ENCODE measurements at regions not wholly inside any gene's neighbourhood (a gene's known extent, or its start where the extent isn't known, plus 50 kb on each side); places are given as distances from the start of the nearest gene placed in this dataset.
A peak's percentile ranks its signal among the peaks of the same experiment; 100 is the strongest.
"Not testable (repeated sequence)": the region's sequence is repeated elsewhere in the genome, so short reads cannot be mapped to it uniquely, and the experiment has no call there.

- WGBS (ENCODE audit: low lambda C conversion rate, missing lambda C conversion rate) = 72% methylated on average over 20 of the region's 20 CpGs
- not testable (repeated sequence) for H3K79me2 ChIP-seq; H3K27ac ChIP-seq; H3K9me2 ChIP-seq (replicated peaks; ENCODE audit: insufficient read depth); H3K27me3 ChIP-seq; H3K36me3 ChIP-seq (replicated peaks; ENCODE audit: insufficient read depth, low read depth); H3K9me3 ChIP-seq (ENCODE audit: low read depth); H3K4me1 ChIP-seq (ENCODE audit: insufficient read depth); H3K4me3 ChIP-seq; H2AFZ ChIP-seq; H4K20me1 ChIP-seq (ENCODE audit: insufficient read depth, poor library complexity, severe bottlenecking); H3K4me2 ChIP-seq
- DNase-seq (ENCODE audit: low spot score) = peak; percentile 39
These were observed 68.1 kb upstream of the DEFB108B start for GRCh38 chr11:71764695-71765491.

- not testable (repeated sequence) for H3K36me3 ChIP-seq (replicated peaks; ENCODE audit: insufficient read depth, low read depth); H3K9me3 ChIP-seq (ENCODE audit: low read depth); DNase-seq (ENCODE audit: low spot score); H4K20me1 ChIP-seq (ENCODE audit: insufficient read depth, poor library complexity, severe bottlenecking); H3K9me2 ChIP-seq (replicated peaks; ENCODE audit: insufficient read depth); H3K27ac ChIP-seq; H3K79me2 ChIP-seq; H3K4me2 ChIP-seq; H3K4me1 ChIP-seq (ENCODE audit: insufficient read depth); H3K4me3 ChIP-seq; H2AFZ ChIP-seq; H3K27me3 ChIP-seq
- WGBS (ENCODE audit: low lambda C conversion rate, missing lambda C conversion rate) = no CpG with 5 or more reads among the region's 5 CpGs
These were observed 66.0 kb upstream of the DEFB108B start for GRCh38 chr11:71767016-71767415.

GRCh38 chr11:71772193-71772592 lies 60.8 kb upstream of the DEFB108B start:
- H3K9me3 ChIP-seq (ENCODE audit: low read depth); H3K27ac ChIP-seq; H3K27me3 ChIP-seq; H3K9me2 ChIP-seq (replicated peaks; ENCODE audit: insufficient read depth); H4K20me1 ChIP-seq (ENCODE audit: insufficient read depth, poor library complexity, severe bottlenecking); H2AFZ ChIP-seq; H3K4me1 ChIP-seq (ENCODE audit: insufficient read depth); H3K4me2 ChIP-seq; DNase-seq (ENCODE audit: low spot score); H3K4me3 ChIP-seq; H3K36me3 ChIP-seq (replicated peaks; ENCODE audit: insufficient read depth, low read depth); H3K79me2 ChIP-seq: not testable (repeated sequence)
- WGBS (ENCODE audit: low lambda C conversion rate, missing lambda C conversion rate) = 88% methylated on average over 12 of the region's 12 CpGs

GRCh38 chr11:71774603-71775222 lies 58.3 kb upstream of the DEFB108B start:
- Histone ChIP-seq H3K9me2 (replicated peaks; ENCODE audit: insufficient read depth) (no peaks in the 10 kb centered on the region), H3K27me3 (no peaks in the 10 kb centered on the region), H2AFZ (no peak overlapping the region), H3K9me3 (ENCODE audit: low read depth) (no peaks in the 10 kb centered on the region), H3K36me3 (replicated peaks; ENCODE audit: insufficient read depth, low read depth) (no peaks in the 10 kb centered on the region), H3K27ac (no peak overlapping the region), H3K4me2 (no peak overlapping the region), H4K20me1 (ENCODE audit: insufficient read depth, poor library complexity, severe bottlenecking) (no peaks in the 10 kb centered on the region), H3K79me2 (no peaks in the 10 kb centered on the region), H3K4me1 (ENCODE audit: insufficient read depth) (no peaks in the 10 kb centered on the region), H3K4me3 (no peak overlapping the region)
- DNase-seq (ENCODE audit: low spot score) = no peak
- WGBS (ENCODE audit: low lambda C conversion rate, missing lambda C conversion rate) = 97% methylated on average over 26 of the region's 30 CpGs
- TF ChIP-seq EZH2phosphoT487 (IDR thresholded peaks at IDR 0.05; ENCODE audit: low read depth, severe bottlenecking, unreplicated experiment) (no peak), EZH2 (IDR thresholded peaks at IDR 0.05; ENCODE audit: borderline replicate concordance) (no peak), CTCF (IDR thresholded peaks at IDR 0.05; ENCODE audit: poor library complexity) (no peak)

GRCh38 chr11:71780116-71780515 lies 52.9 kb upstream of the DEFB108B start:
- not testable (repeated sequence) for H3K27ac ChIP-seq; H3K27me3 ChIP-seq; H3K9me3 ChIP-seq (ENCODE audit: low read depth); H3K9me2 ChIP-seq (replicated peaks; ENCODE audit: insufficient read depth); H2AFZ ChIP-seq; H4K20me1 ChIP-seq (ENCODE audit: insufficient read depth, poor library complexity, severe bottlenecking); H3K4me2 ChIP-seq; H3K79me2 ChIP-seq; H3K4me1 ChIP-seq (ENCODE audit: insufficient read depth); H3K4me3 ChIP-seq; H3K36me3 ChIP-seq (replicated peaks; ENCODE audit: insufficient read depth, low read depth)
- 60% methylated on average over 6 of the region's 6 CpGs for WGBS (ENCODE audit: low lambda C conversion rate, missing lambda C conversion rate)
- peak; percentile 0 for DNase-seq (ENCODE audit: low spot score)

GRCh38 chr11:71780771-71781170 lies 52.2 kb upstream of the DEFB108B start:
- H3K4me1 ChIP-seq (ENCODE audit: insufficient read depth); H3K27ac ChIP-seq: not testable (repeated sequence)
- WGBS (ENCODE audit: low lambda C conversion rate, missing lambda C conversion rate) = 54% methylated on average over 5 of the region's 6 CpGs

GRCh38 chr11:71781491-71781890 lies 51.5 kb upstream of the DEFB108B start:
- H2AFZ ChIP-seq; H3K9me2 ChIP-seq (replicated peaks; ENCODE audit: insufficient read depth); H3K36me3 ChIP-seq (replicated peaks; ENCODE audit: insufficient read depth, low read depth); H3K4me1 ChIP-seq (ENCODE audit: insufficient read depth); H3K27ac ChIP-seq; H3K9me3 ChIP-seq (ENCODE audit: low read depth); DNase-seq (ENCODE audit: low spot score); H3K4me3 ChIP-seq; H3K4me2 ChIP-seq; H3K27me3 ChIP-seq; H3K79me2 ChIP-seq; H4K20me1 ChIP-seq (ENCODE audit: insufficient read depth, poor library complexity, severe bottlenecking): not testable (repeated sequence)
- WGBS (ENCODE audit: low lambda C conversion rate, missing lambda C conversion rate) = 76% methylated on average over 5 of the region's 5 CpGs

More at GRCh38 chr11:71780771-71781170, 52.2 kb upstream of the DEFB108B start:
- not testable (repeated sequence) for H3K9me2 ChIP-seq (replicated peaks; ENCODE audit: insufficient read depth); H3K36me3 ChIP-seq (replicated peaks; ENCODE audit: insufficient read depth, low read depth); H3K4me2 ChIP-seq; DNase-seq (ENCODE audit: low spot score); H3K9me3 ChIP-seq (ENCODE audit: low read depth); H2AFZ ChIP-seq; H3K4me3 ChIP-seq; H3K27me3 ChIP-seq; H3K79me2 ChIP-seq; H4K20me1 ChIP-seq (ENCODE audit: insufficient read depth, poor library complexity, severe bottlenecking)

All from hepatocyte (in vitro differentiated cells).